Peyer's patch (tissue), 4 donors: ENCODE measurements at regions not wholly inside any gene's neighbourhood (a gene's known extent, or its start where the extent isn't known, plus 50 kb on each side); places are given as distances from the start of the nearest gene placed in this dataset.

ENCODE experiments used
- DNase-seq, 3 donors: peaks; one replicate each; pipeline ENCODE4 v3.0.0-alpha.2; 2017 to 2019
- H3K27ac ChIP-seq, 4 donors: fragments of 200-600 bp; sonication (generic); one replicate each; pipeline ENCODE4 v1.5.1; 2016 to 2019
- H3K27me3 ChIP-seq, 2 donors: fragments of 200-600 bp; sonication (generic); one replicate each; pipeline ENCODE4 v1.5.1; 2019
- H3K36me3 ChIP-seq, 3 donors: fragments of 200-600 bp; sonication (generic); one replicate each; pipeline ENCODE4 v1.5.1; 2016 to 2019
- H3K4me1 ChIP-seq, 4 donors: fragments of 200-600 bp; sonication (generic); one replicate each; pipeline ENCODE4 v1.5.1; 2016 to 2019
- H3K4me3 ChIP-seq, 4 donors: fragments of 200-600 bp; sonication (generic); 1 replicate in 3 of 4; 2 replicates in 1 of 4; pipeline ENCODE4 v1.5.1; 2016 to 2019; ENCODE audit warnings: mild to moderate bottlenecking in 1 of 4
- H3K9me3 ChIP-seq, 4 donors: fragments of 200-600 bp; sonication (generic); one replicate each; pipeline ENCODE4 v1.5.1; 2016 to 2019; ENCODE audit warnings: mild to moderate bottlenecking in 1 of 4
- POLR2A ChIP-seq, 2 donors: fragments of 450-650 bp; IDR thresholded peaks; one replicate each; pipeline ENCODE4 v1.5.1; 2017; ENCODE audit warnings: antibody characterized with exemption in 2 of 2, mild to moderate bottlenecking in 2 of 2, moderate library complexity in 2 of 2
- TF ChIP-seq, protein P1 (sequence below), 6 experiments: fragments of 450-650 bp in 4 of 6; fragments of 200-600 bp in 2 of 6; sonication (generic) in 1 of 6; IDR thresholded peaks; one replicate each; pipeline ENCODE4 v1.5.1; 2017 to 2019; ENCODE audit warnings: antibody characterized with exemption in 6 of 6, mild to moderate bottlenecking in 3 of 6, moderate library complexity in 1 of 6

DNA sequence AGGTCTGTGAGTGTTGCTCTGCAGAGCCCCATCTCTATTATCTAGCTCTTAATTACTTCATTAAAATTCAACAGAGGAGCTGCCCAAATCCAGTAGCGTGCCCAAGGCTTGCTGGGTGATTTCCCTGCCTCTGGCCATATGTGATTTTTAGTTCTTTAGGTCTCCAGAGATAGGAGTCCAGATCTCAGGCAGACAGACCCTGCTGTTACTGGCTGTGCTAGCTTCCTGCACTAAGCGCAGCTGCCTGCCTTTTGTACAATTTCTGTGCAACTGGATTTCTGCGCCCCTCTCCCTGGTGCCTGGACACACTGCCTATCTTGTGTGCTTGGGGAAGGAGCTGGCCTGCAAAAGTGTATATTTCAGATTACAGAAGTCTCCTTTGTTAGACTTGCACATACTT lies 136.5 kb downstream of the TDRD15 start:
- no peak for DNase-seq
- no peak overlapping the region for H3K4me3 ChIP-seq

DNA sequence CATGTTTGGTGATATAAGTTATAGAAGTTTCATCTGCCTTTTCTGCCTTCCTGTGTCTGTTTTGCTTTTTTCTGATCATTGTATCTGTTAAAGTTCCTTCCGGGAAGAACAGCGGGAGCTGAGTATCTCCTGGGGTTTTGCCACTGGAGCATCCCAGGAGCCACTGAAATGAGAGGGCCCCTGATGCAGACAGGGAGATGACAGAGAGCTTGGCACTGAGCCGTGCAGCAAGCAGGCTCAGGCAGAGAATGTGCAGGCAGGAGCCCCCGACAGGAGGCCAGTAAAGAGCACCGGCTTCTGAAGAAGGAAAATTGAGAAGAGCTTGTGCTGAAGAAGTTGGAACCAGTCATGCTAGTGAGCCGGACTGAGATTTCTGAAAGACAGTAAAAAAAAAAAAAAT lies 137.8 kb downstream of the TDRD15 start:
- Histone ChIP-seq H3K27ac (no peak overlapping the region), H3K4me1 (no peaks in the 10 kb centered on the region), H3K9me3 (no peaks in the 10 kb centered on the region), H3K36me3 (no peaks in the 10 kb centered on the region), H3K27me3 (no peaks in the 10 kb centered on the region), H3K4me3 (no peak overlapping the region)
- TF ChIP-seq, protein P1, sequence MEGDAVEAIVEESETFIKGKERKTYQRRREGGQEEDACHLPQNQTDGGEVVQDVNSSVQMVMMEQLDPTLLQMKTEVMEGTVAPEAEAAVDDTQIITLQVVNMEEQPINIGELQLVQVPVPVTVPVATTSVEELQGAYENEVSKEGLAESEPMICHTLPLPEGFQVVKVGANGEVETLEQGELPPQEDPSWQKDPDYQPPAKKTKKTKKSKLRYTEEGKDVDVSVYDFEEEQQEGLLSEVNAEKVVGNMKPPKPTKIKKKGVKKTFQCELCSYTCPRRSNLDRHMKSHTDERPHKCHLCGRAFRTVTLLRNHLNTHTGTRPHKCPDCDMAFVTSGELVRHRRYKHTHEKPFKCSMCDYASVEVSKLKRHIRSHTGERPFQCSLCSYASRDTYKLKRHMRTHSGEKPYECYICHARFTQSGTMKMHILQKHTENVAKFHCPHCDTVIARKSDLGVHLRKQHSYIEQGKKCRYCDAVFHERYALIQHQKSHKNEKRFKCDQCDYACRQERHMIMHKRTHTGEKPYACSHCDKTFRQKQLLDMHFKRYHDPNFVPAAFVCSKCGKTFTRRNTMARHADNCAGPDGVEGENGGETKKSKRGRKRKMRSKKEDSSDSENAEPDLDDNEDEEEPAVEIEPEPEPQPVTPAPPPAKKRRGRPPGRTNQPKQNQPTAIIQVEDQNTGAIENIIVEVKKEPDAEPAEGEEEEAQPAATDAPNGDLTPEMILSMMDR (IDR thresholded peaks at IDR 0.05): no peak
- no peak for TF ChIP-seq POLR2A (IDR thresholded peaks at IDR 0.05)
- no peak for DNase-seq

More for the DNA sequence above, 136.5 kb downstream of the TDRD15 start:
- Histone ChIP-seq H3K36me3 (no peaks in the 10 kb centered on the region), H3K27ac (no peak overlapping the region), H3K9me3 (no peaks in the 10 kb centered on the region), H3K4me1 (no peaks in the 10 kb centered on the region), H3K27me3 (no peaks in the 10 kb centered on the region)
- TF ChIP-seq, protein P1 (IDR thresholded peaks at IDR 0.05): no peak
- TF ChIP-seq POLR2A (IDR thresholded peaks at IDR 0.05): no peak

DNA sequence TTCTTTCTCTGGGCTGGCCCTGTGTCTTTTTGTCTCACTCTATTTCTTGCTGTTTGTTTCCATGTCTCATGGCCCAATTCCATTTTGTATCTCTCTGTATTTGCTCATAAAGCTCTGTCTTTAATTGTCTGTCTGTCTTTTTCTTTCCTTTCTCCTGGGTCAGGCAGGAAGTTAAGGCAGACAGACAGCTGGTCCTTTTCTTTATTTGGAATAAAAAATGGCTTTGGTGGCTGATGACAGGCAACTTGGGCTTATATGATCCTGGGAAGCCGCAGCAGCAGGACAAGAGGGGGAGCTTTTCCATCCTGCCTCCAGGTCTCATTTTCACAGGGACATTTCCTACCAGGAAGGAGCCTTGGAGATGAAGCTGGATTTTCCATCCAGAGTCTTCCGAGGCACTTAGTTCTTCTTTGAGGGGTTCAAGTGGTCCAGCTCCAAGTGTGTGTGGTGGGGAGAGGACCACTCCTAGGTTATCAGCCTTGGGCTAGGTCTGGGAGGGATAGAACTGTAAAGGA lies 138.7 kb downstream of the TDRD15 start:
- no peak overlapping the region for H3K4me3 ChIP-seq
- TF ChIP-seq POLR2A (IDR thresholded peaks at IDR 0.05): no peak
- TF ChIP-seq, protein P1 (IDR thresholded peaks at IDR 0.05): no peak

DNA sequence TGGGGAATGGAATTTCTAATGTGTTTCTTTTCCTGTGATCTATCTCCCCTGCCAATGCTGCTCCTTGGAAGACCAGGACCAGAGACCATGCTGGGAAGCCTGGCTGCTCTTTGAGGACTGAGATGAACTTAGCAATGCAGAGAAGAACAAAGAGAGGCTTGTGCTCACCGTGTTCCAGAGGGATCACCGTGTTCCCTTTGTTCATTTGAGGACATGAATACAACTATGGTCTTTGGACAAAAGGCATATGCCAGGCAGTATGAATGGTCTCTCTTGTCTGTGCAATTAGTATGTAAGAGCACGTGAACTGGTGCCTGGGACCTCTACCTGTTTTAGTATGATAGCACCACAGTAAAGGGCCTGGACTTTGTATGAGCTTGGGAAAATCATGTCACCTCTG lies 139.9 kb downstream of the TDRD15 start:
- H3K4me1 ChIP-seq: no peaks in the 10 kb centered on the region
- no peaks in the 10 kb centered on the region for H3K27me3 ChIP-seq
- H3K36me3 ChIP-seq: no peaks in the 10 kb centered on the region
- TF ChIP-seq POLR2A (IDR thresholded peaks at IDR 0.05): no peak
- TF ChIP-seq, protein P1 (IDR thresholded peaks at IDR 0.05): no peak
- DNase-seq: no peak
- H3K9me3 ChIP-seq: no peaks in the 10 kb centered on the region
- no peak overlapping the region for H3K27ac ChIP-seq
- H3K4me3 ChIP-seq: no peak overlapping the region

More for the DNA sequence above, 138.7 kb downstream of the TDRD15 start:
- no peak overlapping the region for H3K27ac ChIP-seq
- no peaks in the 10 kb centered on the region for H3K36me3 ChIP-seq
- no peaks in the 10 kb centered on the region for H3K27me3 ChIP-seq
- H3K9me3 ChIP-seq: no peaks in the 10 kb centered on the region
- H3K4me1 ChIP-seq: no peaks in the 10 kb centered on the region
- no peak for DNase-seq

DNA sequence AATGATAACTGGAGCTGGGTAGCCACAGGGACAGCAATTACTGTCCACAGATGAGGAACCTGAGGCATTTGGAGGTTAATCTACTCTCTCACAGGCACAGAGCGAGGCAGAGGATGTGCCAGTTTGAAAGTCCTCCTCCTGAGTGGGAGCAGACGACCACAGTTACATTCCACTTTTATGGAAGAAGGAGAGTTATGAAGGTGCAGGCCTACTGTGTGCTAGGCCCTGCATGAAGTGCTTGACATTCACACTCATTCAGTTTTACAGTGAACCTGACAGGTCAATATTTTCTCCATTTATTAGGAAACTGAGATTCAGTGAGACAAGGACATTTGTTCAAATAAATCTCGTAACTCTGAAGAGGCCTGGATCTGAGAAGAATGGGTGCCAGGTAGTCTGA lies 142.0 kb downstream of the TDRD15 start:
- DNase-seq: no peak
- TF ChIP-seq, protein P1 (IDR thresholded peaks at IDR 0.05): no peak
- TF ChIP-seq POLR2A (IDR thresholded peaks at IDR 0.05): no peak
- Histone ChIP-seq H3K36me3 (no peaks in the 10 kb centered on the region), H3K9me3 (no peaks in the 10 kb centered on the region), H3K4me1 (no peaks in the 10 kb centered on the region), H3K4me3 (no peak overlapping the region), H3K27ac (no peak overlapping the region), H3K27me3 (no peaks in the 10 kb centered on the region)
